GM12878 (cell line): ENCODE measurements at regions not wholly inside any gene's neighbourhood (a gene's known extent, or its start where the extent isn't known, plus 50 kb on each side); places are given as distances from the start of the nearest gene placed in this dataset.

Source experiments
- ATAC-seq: fragments of 200-7000 bp; cut with Tn5 transposase; 3 replicates; pipeline ENCODE4 v1.9.1; 2020; ENCODE audit warnings: mild to moderate bottlenecking, moderate library complexity
- BruUV-seq: library from RNA; stranded (reverse); fragments of 400-500 nt; replicated peaks from 2 replicates; lab custom pipeline; 2021; lab: Mats Ljungman, UMichigan
- CTCF ChIA-PET: fragments of 300-600 bp; sonication (Branson Sonifier 250); formaldehyde crosslinking; extraction: SDS; loops from one replicate; lab custom pipeline; 2021; ENCODE audit warnings: inconsistent platforms; lab: Yijun Ruan, JAX
- POLR2A ChIA-PET: fragments of 350-600 bp; formaldehyde crosslinking; extraction: SDS; loops from one replicate; lab custom pipeline; 2021; ENCODE audit warnings: inconsistent platforms; lab: Charles Lee
- RAD21 ChIA-PET: fragments of 300-600 bp; sonication (Branson Sonifier 250); formaldehyde crosslinking; loops from one replicate; lab custom pipeline; 2023; ENCODE audit warnings: antibody characterized with exemption; ENCODE audit not compliant: unreplicated experiment; lab: Charles Lee
- SMC1A ChIA-PET: fragments of 300-600 bp; sonication (Branson Sonifier 250); formaldehyde crosslinking; loops from one replicate; lab custom pipeline; 2023; ENCODE audit not compliant: unreplicated experiment, uncharacterized antibody; lab: Charles Lee
- DNase-seq: peaks from one replicate; pipeline ENCODE4 v3.0.0-alpha.2; 2011; ENCODE audit warnings: low read depth, low spot score
- FAIRE-seq: peaks from 3 replicates; lab custom pipeline; 2011; peaks lifted over from hg19 to GRCh38; lab: Jason Lieb, UNC
- H2AFZ ChIP-seq: 2 replicates; pipeline ENCODE4 v1.6.0; 2011; ENCODE audit warnings: low read depth, low read length, control low read depth; ENCODE audit not compliant: control insufficient read depth
- H3K27ac ChIP-seq: 2 replicates; pipeline ENCODE4 v1.5.1; 2011; ENCODE audit warnings: control low read depth; ENCODE audit not compliant: control insufficient read depth, insufficient read depth
- H3K27me3 ChIP-seq, 2 experiments: replicated peaks in 1 of 2; 2 replicates each; pipeline versions ENCODE4 v1.6.0 to v1.6.1; 2011; ENCODE audit warnings: low read length in 1 of 2; ENCODE audit not compliant: control insufficient read depth in 2 of 2, insufficient read depth in 2 of 2
- H3K36me3 ChIP-seq, 2 experiments: 2 replicates each; pipeline ENCODE4 v1.5.1; 2011; ENCODE audit warnings: low read length in 1 of 2; ENCODE audit not compliant: control insufficient read depth in 2 of 2, insufficient read depth in 2 of 2
- H3K4me1 ChIP-seq: 2 replicates; pipeline ENCODE4 v1.6.1; 2011; ENCODE audit warnings: mild to moderate bottlenecking, low read length, moderate library complexity, mixed read lengths; ENCODE audit not compliant: control insufficient read depth, insufficient read depth
- H3K4me2 ChIP-seq: 2 replicates; pipeline ENCODE4 v1.6.0; 2011; ENCODE audit warnings: control low read depth; ENCODE audit not compliant: control insufficient read depth, insufficient read depth
- H3K4me3 ChIP-seq: fragments of 200-600 bp; sonication (generic); 2 replicates; pipeline ENCODE4 v1.5.1; 2016
- H3K79me2 ChIP-seq: 2 replicates; pipeline ENCODE4 v1.6.0; 2011; ENCODE audit warnings: low read length; ENCODE audit not compliant: control insufficient read depth, insufficient read depth
- H3K9ac ChIP-seq: 2 replicates; pipeline ENCODE4 v1.8.0; 2011; ENCODE audit warnings: low read length, control low read depth, mixed read lengths; ENCODE audit not compliant: control insufficient read depth, insufficient read depth
- H3K9me3 ChIP-seq: replicated peaks from 3 replicates; pipeline ENCODE4 v1.5.1; 2011; ENCODE audit warnings: mild to moderate bottlenecking, low read length; ENCODE audit not compliant: control insufficient read depth, insufficient read depth
- H4K20me1 ChIP-seq: 2 replicates; pipeline ENCODE4 v1.6.0; 2011; ENCODE audit not compliant: control insufficient read depth, insufficient read depth
- ATF7 ChIP-seq: fragments of 450-650 bp; IDR thresholded peaks from 2 replicates; pipeline ENCODE4 v1.6.1; 2016; ENCODE audit warnings: low read depth, mild to moderate bottlenecking
- BCL11A ChIP-seq: IDR thresholded peaks from 2 replicates; pipeline ENCODE4 v1.6.1; 2011; ENCODE audit warnings: low read depth, low read length
- BHLHE40 ChIP-seq, 2 experiments: fragments of 450-650 bp in 1 of 2; IDR thresholded peaks; 2 replicates each; pipeline ENCODE4 v1.6.1; 2011 to 2017; ENCODE audit warnings: low read depth in 2 of 2, borderline replicate concordance in 1 of 2, improper control_type of control experiment in 1 of 2, low read length in 1 of 2, mild to moderate bottlenecking in 1 of 2
- CHD2 ChIP-seq: IDR thresholded peaks from 2 replicates; pipeline ENCODE4 v1.6.1; 2011; ENCODE audit warnings: low read depth, low read length, improper control_type of control experiment, borderline replicate concordance
- FOXK2 ChIP-seq: fragments of 450-650 bp; IDR thresholded peaks from 2 replicates; pipeline ENCODE4 v1.6.1; 2017; ENCODE audit warnings: mild to moderate bottlenecking, moderate library complexity
- GATAD2B ChIP-seq: fragments of 450-650 bp; conservative IDR thresholded peaks from 2 replicates; pipeline ENCODE4 v1.6.1; 2017; ENCODE audit warnings: low read depth, mild to moderate bottlenecking, moderate library complexity
- NFIC ChIP-seq: IDR thresholded peaks from 2 replicates; pipeline ENCODE4 v1.6.1; 2012; ENCODE audit warnings: low read depth, mild to moderate bottlenecking, inconsistent platforms, low read length, moderate library complexity
- NKRF ChIP-seq: fragments of 450-650 bp; conservative IDR thresholded peaks from 2 replicates; pipeline ENCODE4 v1.6.1; 2017; ENCODE audit warnings: mild to moderate bottlenecking, moderate library complexity
- NR2C2 ChIP-seq: IDR thresholded peaks from 2 replicates; pipeline ENCODE4 v1.6.1; 2011; ENCODE audit warnings: borderline replicate concordance, low read depth; ENCODE audit not compliant: control insufficient read depth, insufficient read length
- RAD21 ChIP-seq: IDR thresholded peaks from 2 replicates; pipeline ENCODE4 v1.6.1; 2011; ENCODE audit warnings: mild to moderate bottlenecking, low read depth, low read length, moderate library complexity; ENCODE audit not compliant: insufficient read depth
- RELA ChIP-seq: fragments of 450-650 bp; IDR thresholded peaks from 2 replicates; pipeline ENCODE4 v1.8.0; 2014; ENCODE audit warnings: borderline replicate concordance; ENCODE audit not compliant: partially characterized antibody
- SP1 ChIP-seq: IDR thresholded peaks from one replicate; pipeline ENCODE4 v1.6.1; 2011; ENCODE audit warnings: low read depth, low read length
- TCF3 ChIP-seq: IDR thresholded peaks from 2 replicates; pipeline ENCODE4 v1.6.1; 2012; ENCODE audit warnings: low read depth, mild to moderate bottlenecking, low read length, borderline replicate concordance; ENCODE audit not compliant: insufficient read depth
- WRNIP1 ChIP-seq: IDR thresholded peaks from 2 replicates; pipeline ENCODE4 v1.6.1; 2011; ENCODE audit warnings: low read depth, low read length, improper control_type of control experiment, borderline replicate concordance
- ZNF274 ChIP-seq: IDR thresholded peaks from one replicate; pipeline ENCODE4 v1.8.0; 2011; ENCODE audit not compliant: insufficient read length, insufficient read depth
- WGBS: methylation state at CpG from one replicate; pipeline ENCODE4 v1.1.6; 2016; ENCODE audit warnings: low lambda C conversion rate; ENCODE audit not compliant: insufficient replicate concordance, insufficient coverage; ENCODE audit errors: missing lambda C conversion rate; 5-methylcytosine and 5-hydroxymethylcytosine counted together
- in situ Hi-C: fragments of 300-500 bp; cut with MboI; formaldehyde crosslinking; loops from 9 replicates; pipeline ENCODE4 v1.14.3; 2018; ENCODE audit warnings: mixed read lengths
- intact Hi-C: fragments of 100-400 bp; cut with micrococcal nuclease; formaldehyde crosslinking; loops from one replicate; pipeline ENCODE4 v1.14.2; 2022; ENCODE audit not compliant: unreplicated experiment
- TF ChIP-seq, protein P1 (sequence below): fragments of 450-650 bp; IDR thresholded peaks from 2 replicates; pipeline ENCODE4 v1.6.1; 2016; ENCODE audit warnings: mild to moderate bottlenecking
- TF ChIP-seq, protein P2 (sequence below): fragments of 150-350 bp; IDR thresholded peaks from 2 replicates; pipeline ENCODE4 v1.6.1; 2014; ENCODE audit warnings: mild to moderate bottlenecking, low read depth, low read length

DNA sequence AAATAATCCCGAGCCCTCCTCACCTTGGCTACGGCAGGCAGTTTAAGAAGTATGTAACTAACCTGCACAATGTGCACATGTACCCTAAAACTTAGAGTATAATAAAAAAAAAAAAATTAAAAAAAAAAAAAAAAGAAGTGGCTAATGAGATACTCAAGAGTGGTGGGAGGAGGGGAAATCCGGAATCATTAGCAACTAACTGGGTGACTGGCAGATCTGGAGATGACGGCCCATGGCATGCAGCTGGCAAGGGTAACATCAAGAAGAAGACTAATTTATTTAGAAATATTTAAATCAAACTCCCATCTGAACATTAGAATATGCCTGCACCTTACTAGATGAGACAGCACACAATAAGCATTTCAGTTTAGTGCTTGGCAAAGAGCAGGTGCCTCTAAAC is 52.3 kb upstream of the TMCC3 start (continued):
- TF ChIP-seq ATF7 (no peak), TCF3 (no peak), RAD21 (no peak), NFIC (no peak), GATAD2B (no peak), NR2C2 (no peak), WRNIP1 (no peak)
- TF ChIP-seq, protein P1, sequence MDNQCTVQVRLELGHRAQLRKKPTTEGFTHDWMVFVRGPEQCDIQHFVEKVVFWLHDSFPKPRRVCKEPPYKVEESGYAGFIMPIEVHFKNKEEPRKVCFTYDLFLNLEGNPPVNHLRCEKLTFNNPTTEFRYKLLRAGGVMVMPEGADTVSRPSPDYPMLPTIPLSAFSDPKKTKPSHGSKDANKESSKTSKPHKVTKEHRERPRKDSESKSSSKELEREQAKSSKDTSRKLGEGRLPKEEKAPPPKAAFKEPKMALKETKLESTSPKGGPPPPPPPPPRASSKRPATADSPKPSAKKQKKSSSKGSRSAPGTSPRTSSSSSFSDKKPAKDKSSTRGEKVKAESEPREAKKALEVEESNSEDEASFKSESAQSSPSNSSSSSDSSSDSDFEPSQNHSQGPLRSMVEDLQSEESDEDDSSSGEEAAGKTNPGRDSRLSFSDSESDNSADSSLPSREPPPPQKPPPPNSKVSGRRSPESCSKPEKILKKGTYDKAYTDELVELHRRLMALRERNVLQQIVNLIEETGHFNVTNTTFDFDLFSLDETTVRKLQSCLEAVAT: no peak

GRCh38 chr12:94701711-94702110 is 51.4 kb upstream of the TMCC3 start:
- ChIA-PET RAD21 (no interaction called here), POLR2A (interaction anchor here (0.5 to 0.7 kb wide), 2 partner anchors 16 to 41 kb away, joined by 3 to 4 read pairs; no protein-coding TSS in a partner anchor), CTCF (no interaction called here), SMC1A (no interaction called here)
- no peak overlapping the region for H2AFZ ChIP-seq
- no peak overlapping the region for H3K4me2 ChIP-seq
- no peak for ATAC-seq
- H3K36me3 ChIP-seq: 0 out of 4 replicates have a peak, but pooled peaks cover 0 to 5% of the 10 kb centered on the region in 2 experiments
- H3K9me3 ChIP-seq: peaks cover 3% of the 10 kb centered on the region; the same call in 2 of the 3 replicates
- intact Hi-C loops (no loop called here), in situ Hi-C loops (no loop called here)
- no peaks in the 10 kb centered on the region for H3K27me3 ChIP-seq
- peaks cover 5% of the 10 kb centered on the region for H3K4me1 ChIP-seq
- FAIRE-seq: no peak
- DNase-seq: no peak
- H3K27ac ChIP-seq: no peak overlapping the region
- H3K79me2 ChIP-seq: peaks cover 15% of the 10 kb centered on the region
- WGBS: 54% methylated on average over 2 of the region's 2 CpGs
- no TSS peak for BruUV-seq
- no peak overlapping the region for H3K9ac ChIP-seq
- H4K20me1 ChIP-seq: no peaks in the 10 kb centered on the region
- no peak overlapping the region for H3K4me3 ChIP-seq
- TF ChIP-seq BCL11A: no peak
- no peak for TF ChIP-seq NKRF
- no peak for TF ChIP-seq CHD2
- TF ChIP-seq, protein P2, sequence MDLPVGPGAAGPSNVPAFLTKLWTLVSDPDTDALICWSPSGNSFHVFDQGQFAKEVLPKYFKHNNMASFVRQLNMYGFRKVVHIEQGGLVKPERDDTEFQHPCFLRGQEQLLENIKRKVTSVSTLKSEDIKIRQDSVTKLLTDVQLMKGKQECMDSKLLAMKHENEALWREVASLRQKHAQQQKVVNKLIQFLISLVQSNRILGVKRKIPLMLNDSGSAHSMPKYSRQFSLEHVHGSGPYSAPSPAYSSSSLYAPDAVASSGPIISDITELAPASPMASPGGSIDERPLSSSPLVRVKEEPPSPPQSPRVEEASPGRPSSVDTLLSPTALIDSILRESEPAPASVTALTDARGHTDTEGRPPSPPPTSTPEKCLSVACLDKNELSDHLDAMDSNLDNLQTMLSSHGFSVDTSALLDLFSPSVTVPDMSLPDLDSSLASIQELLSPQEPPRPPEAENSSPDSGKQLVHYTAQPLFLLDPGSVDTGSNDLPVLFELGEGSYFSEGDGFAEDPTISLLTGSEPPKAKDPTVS: no peak
- no peak for TF ChIP-seq SP1
- no peak for TF ChIP-seq FOXK2
- TF ChIP-seq RELA: no peak
- no peak for TF ChIP-seq NFIC
- TF ChIP-seq BHLHE40 (IDR thresholded peaks at IDR 0.05; ENCODE audit: borderline replicate concordance in 1 of 2, low read depth in 2 of 2, low read length in 1 of 2): no peak
- TF ChIP-seq ZNF274: no peak
